ENCODE measurements at regions not wholly inside any gene's neighbourhood (a gene's known extent, or its start where the extent isn't known, plus 50 kb on each side); places are given as distances from the start of the nearest gene placed in this dataset.
"Not testable (repeated sequence)": the region's sequence is repeated elsewhere in the genome, so short reads cannot be mapped to it uniquely, and the experiment has no call there.

- DNase-seq (ENCODE audit: low read depth) = no peak
Observed at GRCh38 chr2:22110244-22110651, 986.5 kb downstream of the TDRD15 start.

DNA sequence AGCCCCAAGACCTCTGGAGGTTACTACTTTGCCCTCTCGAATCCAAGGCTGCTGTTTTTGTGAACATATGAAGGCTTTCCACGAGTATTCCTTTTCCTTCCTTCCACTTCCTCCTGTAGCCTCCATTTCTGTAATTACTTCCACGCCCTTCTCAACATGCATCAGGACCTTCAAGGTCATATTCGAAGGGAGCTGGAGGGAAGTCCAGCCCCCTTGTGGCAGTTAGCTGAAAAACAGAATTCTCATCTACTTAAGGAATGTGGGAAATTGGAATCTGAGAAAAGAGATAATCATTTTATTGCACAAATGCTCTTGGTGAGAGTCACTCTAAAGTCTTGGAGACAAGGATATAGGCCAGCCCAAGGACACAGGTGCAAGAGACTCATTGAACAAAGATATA, 1000.2 kb downstream of the TDRD15 start:
- DNase-seq (ENCODE audit: low read depth) = no peak

DNA sequence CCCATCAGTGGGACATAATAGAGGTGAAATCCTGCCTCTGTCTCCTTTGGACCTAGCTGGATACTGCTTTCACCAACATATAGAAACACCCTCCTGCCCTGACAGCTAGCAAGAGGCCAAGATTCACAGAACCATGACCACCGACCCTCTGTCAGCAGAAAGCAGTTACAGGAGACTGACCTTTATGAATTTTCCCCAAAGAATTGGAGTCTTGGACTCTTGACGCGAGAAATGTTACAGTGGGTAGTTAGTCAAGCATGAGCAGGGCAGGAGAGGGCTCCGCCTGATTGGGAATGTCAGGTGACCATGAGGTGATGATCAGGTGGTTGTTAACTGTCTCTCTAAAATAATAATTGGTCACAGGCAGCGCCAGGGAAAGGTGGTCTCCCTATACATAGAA, 1002.3 kb downstream of the TDRD15 start:
- no peak for DNase-seq (ENCODE audit: low read depth)

GRCh38 chr2:22126978-22127377, 1003.2 kb downstream of the TDRD15 start:
- DNase-seq (ENCODE audit: low read depth) = no peak

GRCh38 chr2:22134421-22134820, 1010.7 kb downstream of the TDRD15 start:
- no peak for DNase-seq (ENCODE audit: low read depth)

DNA sequence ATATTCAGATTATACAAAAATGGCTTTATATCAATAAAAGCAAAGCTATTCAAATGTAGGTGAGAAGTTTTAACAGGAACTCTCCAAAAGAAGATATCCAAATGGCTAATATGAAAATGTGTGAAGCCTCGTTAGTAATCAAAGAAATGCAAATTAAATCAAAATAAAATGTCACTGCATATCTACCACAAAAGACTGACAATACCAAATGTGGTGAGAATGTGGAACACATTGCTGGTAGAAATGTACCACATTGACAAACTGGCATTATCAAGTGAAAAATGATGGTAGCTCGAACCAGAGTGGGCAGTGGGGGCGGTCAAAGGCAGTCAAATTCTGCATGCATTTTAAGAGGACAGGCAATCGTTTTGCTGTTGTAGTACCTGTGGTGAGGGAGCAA, 1012.7 kb downstream of the TDRD15 start:
- no peak for DNase-seq (ENCODE audit: low read depth)

- DNase-seq (ENCODE audit: low read depth) = no peak
Observed at GRCh38 chr2:22143840-22144239, 1020.1 kb downstream of the TDRD15 start.

DNA sequence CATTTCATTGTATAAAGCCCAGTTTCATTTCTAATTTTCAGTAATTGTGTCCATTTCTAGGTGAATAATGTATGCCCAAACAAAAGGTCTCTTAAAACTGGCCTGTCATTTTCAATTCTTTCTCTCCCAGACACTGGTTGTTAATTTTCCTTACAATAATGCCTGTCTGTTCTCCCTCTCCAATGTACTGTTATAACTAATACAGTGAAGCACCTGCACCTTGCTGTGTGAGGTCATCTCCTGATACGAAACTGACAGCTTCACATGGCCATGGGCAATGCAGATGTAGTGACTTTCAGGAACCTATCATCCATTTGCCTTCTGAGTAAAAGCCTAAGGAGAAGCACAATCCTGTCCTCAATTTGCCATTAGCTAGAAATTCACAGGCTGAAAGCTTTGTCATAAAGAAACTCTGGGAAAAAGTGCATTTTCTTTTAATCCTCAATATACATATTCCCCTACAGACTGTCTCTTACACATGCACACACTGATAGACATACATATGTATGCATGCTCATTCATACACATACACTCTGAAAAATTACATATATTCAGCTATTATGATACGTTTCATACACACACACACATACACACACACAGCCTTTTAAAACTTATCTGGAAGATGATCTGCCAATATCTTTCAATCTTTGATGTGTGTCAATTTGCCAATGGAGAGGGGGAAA, 1030.3 kb downstream of the TDRD15 start:
- DNase-seq (ENCODE audit: low read depth) = no peak

DNA sequence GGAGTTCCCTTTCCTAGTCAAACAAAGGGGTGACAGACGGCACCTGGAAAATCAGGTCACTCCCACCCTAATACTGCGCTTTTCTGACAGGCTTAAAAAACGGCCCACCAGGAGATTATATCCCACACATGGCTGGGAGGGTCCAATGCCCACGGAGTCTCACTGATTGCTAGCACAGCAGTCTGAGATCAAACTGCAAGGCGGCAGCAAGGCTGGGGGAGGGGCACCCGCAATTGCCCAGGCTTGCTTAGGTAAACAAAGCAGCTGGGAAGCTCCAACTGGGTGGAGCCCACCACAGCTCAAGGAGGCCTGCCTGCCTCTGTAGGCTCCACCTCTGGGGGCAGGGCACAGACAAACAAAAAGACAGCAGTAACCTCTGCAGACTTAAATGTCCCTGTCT, 1032.9 kb downstream of the TDRD15 start:
- DNase-seq (ENCODE audit: low read depth) = not testable (repeated sequence)

GRCh38 chr2:22167256-22167655, 1043.5 kb downstream of the TDRD15 start:
- no peak for DNase-seq (ENCODE audit: low read depth)

- no peak for DNase-seq (ENCODE audit: low read depth)
Observed at GRCh38 chr2:22175003-22175402, 1051.2 kb downstream of the TDRD15 start.

DNA sequence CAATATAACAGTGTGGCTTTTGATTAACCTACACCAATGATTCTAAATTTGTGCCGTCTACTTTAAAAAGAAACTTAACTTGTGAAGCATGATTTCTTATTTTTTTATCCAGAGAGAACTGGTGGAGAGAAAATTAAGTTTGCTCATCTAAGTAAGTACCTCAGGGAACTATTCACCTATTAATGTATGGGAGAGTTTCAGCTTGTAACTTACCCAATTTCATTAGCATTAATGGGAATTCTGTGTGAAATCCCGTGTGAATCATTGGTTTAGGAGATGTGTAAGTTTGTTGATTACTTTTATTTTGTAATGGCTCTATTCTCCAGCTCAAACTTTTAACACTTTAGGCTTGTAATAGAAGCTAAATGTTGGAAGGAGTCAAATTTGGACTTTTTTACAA, 1061.5 kb downstream of the TDRD15 start:
- no peak for DNase-seq (ENCODE audit: low read depth)

DNA sequence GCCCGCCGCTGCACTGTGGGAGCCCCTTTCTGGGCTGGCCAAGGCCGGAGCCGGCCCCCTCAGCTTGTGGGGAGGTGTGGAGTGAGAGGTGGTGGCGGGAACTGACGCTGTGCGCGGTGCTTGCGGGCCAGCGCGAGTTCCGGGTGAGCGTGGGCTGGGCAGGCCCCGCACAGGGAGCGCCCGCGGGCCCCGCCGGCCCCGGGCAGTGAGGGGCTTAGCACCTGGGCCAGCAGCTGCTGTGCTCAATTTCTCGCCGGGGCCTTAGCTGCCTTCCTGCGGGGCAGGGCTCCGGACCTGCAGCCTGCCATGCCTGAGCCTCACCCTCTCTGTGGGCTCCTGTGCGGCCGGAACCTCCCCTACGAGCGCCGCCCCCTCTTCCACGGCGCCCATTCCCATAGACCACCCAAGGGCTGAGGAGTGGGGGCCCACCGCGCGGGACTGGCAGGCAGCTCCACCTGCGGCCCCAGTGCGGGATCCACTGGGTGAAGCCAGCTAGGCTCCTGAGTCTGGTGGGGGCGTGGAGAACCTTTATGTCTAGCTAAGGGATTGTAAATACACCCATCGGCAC, 1062.6 kb downstream of the TDRD15 start:
- not testable (repeated sequence) for DNase-seq (ENCODE audit: low read depth)

DNA sequence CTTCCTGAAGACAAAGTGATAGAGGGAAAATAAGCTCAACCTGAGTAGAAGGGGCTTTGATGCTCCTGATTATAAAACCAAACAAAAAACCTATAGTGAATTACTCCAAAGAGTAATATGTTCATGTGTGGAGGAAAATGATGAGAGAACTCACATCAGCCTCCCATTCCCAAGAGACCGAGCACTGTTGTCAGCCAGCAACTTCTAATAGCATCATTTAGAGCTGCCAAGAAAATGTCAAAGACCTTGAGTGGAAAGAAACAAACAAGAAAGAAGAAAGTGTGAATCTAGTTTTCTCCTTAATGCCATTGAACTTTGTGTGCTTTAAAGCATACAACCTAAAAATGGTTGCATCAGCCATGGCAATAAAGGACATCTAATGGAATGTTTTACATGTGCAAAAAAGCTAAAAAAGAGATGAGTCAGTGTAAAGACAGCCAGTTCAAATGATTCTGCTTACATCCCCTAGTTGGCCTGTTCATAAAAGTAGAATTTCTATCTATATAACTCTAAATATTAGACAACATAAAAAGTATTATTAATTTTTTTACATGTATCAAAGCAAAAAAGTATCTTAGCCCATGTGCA, 1066.2 kb downstream of the TDRD15 start:
- no peak for DNase-seq (ENCODE audit: low read depth)

GRCh38 chr2:22194218-22194617, 1070.5 kb downstream of the TDRD15 start:
- DNase-seq (ENCODE audit: low read depth) = no peak

DNA sequence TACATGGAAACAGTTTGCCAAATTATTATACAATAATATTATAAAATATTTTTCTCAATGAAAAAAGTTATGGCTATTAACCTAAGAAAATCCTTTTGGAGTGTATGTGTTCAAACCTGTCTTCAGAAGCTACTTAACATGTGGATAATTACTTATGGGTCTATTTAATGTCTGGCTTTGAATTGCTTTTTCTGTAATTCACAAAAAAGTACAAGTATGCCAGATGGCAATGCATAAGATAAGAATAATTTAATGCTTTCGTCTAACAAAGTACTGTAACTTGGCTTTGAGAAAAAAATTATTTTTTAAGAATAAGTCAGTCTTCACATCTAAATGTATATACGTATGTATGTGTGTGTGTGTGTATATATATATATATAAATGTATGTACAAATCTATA, 1073.0 kb downstream of the TDRD15 start:
- DNase-seq (ENCODE audit: low read depth) = no peak

- no peak for DNase-seq (ENCODE audit: low read depth)
Observed at GRCh38 chr2:22198381-22199283, 1074.9 kb downstream of the TDRD15 start.

- no peak for DNase-seq (ENCODE audit: low read depth)
Observed at GRCh38 chr2:22199994-22200393, 1076.2 kb downstream of the TDRD15 start.

DNA sequence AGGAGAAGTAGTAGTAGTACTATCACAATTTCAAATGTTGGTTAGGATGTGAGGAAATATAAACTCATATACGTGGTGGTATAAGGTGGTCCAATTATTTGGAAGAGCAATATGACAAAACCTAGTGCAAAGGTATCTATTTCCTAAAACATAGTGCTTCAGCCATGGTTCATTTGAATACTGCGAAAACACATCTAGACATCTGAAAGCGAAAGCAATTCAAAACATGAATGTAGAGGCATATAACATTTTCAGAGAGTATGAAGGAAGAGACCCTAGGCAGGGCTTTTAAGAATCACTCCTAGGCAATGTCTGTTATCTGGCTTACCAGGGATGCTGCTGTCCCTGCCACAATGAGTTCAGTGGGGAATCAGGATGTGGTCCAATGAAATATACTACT, 1085.8 kb downstream of the TDRD15 start:
- no peak for DNase-seq (ENCODE audit: low read depth)

DNA sequence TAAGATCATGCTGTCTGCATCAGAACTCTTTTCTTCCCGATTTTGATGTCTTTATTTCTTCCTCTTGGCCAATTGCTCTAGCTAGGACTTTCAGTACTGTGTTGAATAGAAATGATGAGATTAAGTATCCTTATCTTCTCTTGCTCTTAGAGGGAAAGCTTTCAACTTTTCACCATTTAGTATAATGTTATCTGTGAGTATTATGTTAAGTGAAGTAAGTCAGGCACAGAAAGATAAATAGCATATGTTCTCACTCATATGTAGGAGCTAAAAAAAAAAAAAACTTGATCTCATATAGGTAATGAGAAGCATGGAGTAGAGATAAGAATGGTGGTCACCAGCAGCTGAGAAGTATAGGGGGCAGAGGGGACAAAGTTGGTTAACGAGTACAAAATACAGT, 1089.5 kb downstream of the TDRD15 start:
- no peak for DNase-seq (ENCODE audit: low read depth)

DNA sequence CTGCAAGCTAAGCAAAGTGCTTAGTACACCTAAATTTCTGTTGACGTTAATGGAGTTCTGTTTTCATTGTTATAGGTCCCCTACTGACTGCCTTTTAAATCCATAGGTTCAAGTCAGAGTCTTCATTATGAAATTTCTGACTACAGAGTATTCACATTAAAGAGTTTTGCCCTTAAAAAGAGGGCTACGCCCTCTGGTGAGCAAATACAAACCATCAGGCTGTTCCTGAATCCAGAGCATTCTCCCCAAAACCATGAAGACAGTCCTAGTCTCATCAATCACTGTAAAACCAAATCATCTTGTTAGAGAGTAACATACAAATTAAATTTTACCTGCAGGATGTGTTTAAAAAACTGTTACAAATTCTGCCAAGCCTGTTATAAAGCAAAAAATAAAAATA, 1091.7 kb downstream of the TDRD15 start:
- DNase-seq (ENCODE audit: low read depth) = no peak

- no peak for DNase-seq (ENCODE audit: low read depth)
Observed at GRCh38 chr2:22217881-22218280, 1094.1 kb downstream of the TDRD15 start.

- no peak for DNase-seq (ENCODE audit: low read depth)
Observed at GRCh38 chr2:22221006-22221405, 1097.2 kb downstream of the TDRD15 start.

Measured in stimulated activated CD8-positive, alpha-beta memory T cell treated with anti-CD3 and anti-CD28 coated beads, Interleukin-15, amount 100 ng/mL, for 24 hours (primary cell).